Neural cell (in vitro differentiated cells): ENCODE measurements at regions not wholly inside any gene's neighbourhood (a gene's known extent, or its start where the extent isn't known, plus 50 kb on each side); places are given as distances from the start of the nearest gene placed in this dataset.

Source experiments
- H2AFZ ChIP-seq: fragments of 200-600, 300-800 bp; sonication (generic), shearing (Covaris generic); 2 replicates; pipeline ENCODE4 v1.6.0; 2014; ENCODE audit warnings: low read depth, mild to moderate bottlenecking, antibody characterized with exemption, low read length, moderate library complexity
- H3F3A ChIP-seq: fragments of 200-600 bp; shearing (Covaris generic); 2 replicates; pipeline ENCODE4 v1.6.1; 2016; ENCODE audit warnings: mild to moderate bottlenecking, moderate library complexity, mixed read lengths, antibody characterized with exemption, low read length; ENCODE audit not compliant: insufficient read depth, poor library complexity, severe bottlenecking
- H3K27ac ChIP-seq: fragments of 200-600, 300-800 bp; sonication (generic), shearing (Covaris generic); 2 replicates; pipeline ENCODE4 v1.5.1; 2014; ENCODE audit warnings: mild to moderate bottlenecking, low read length, moderate library complexity
- H3K27me3 ChIP-seq: fragments of 300-800, 200-600 bp; sonication (generic), shearing (Covaris generic); 2 replicates; pipeline ENCODE4 v1.6.0; 2014; ENCODE audit warnings: mild to moderate bottlenecking, low read depth, low read length, moderate library complexity; ENCODE audit not compliant: insufficient read depth
- H3K36me3 ChIP-seq: fragments of 300-800, 200-600 bp; sonication (generic), shearing (Covaris generic); 2 replicates; pipeline ENCODE4 v1.5.1; 2014; ENCODE audit warnings: mild to moderate bottlenecking, antibody characterized with exemption, low read length, moderate library complexity; ENCODE audit not compliant: insufficient read depth
- H3K4me2 ChIP-seq: fragments of 300-800, 200-600 bp; sonication (generic), shearing (Covaris generic); 2 replicates; pipeline ENCODE4 v1.6.0; 2014; ENCODE audit warnings: mild to moderate bottlenecking, low read length
- H3K4me3 ChIP-seq: fragments of 300-800, 200-600 bp; sonication (generic), shearing (Covaris generic); 2 replicates; pipeline ENCODE4 v1.5.1; 2014; ENCODE audit warnings: mild to moderate bottlenecking, low read length, moderate library complexity
- H3K79me2 ChIP-seq: fragments of 200-600 bp; shearing (Covaris generic); replicated peaks from 2 replicates; pipeline ENCODE4 v1.6.0; 2014; ENCODE audit warnings: mild to moderate bottlenecking, low read length, moderate library complexity; ENCODE audit not compliant: insufficient read depth
- H3K9ac ChIP-seq: fragments of 300-800, 200-600 bp; sonication (generic), shearing (Covaris generic); 2 replicates; pipeline ENCODE4 v1.6.1; 2016; ENCODE audit warnings: mild to moderate bottlenecking, low read length, mixed read lengths
- H3K9me2 ChIP-seq: fragments of 200-600 bp; shearing (Covaris generic); 2 replicates; pipeline ENCODE4 v1.6.1; 2016; ENCODE audit warnings: mild to moderate bottlenecking, low read length, mixed read lengths; ENCODE audit not compliant: insufficient read depth
- H3K9me3 ChIP-seq: fragments of 200-600, 300-800 bp; sonication (generic), shearing (Covaris generic); 2 replicates; pipeline ENCODE4 v1.6.1; 2016; ENCODE audit warnings: mild to moderate bottlenecking, mixed run types, low read length, moderate library complexity, mixed read lengths
- H4K20me1 ChIP-seq: fragments of 200-600 bp; shearing (Covaris generic); 2 replicates; pipeline ENCODE4 v1.6.1; 2016; ENCODE audit warnings: mild to moderate bottlenecking, mixed run types; ENCODE audit not compliant: insufficient read depth
- CTCF ChIP-seq: fragments of 450-650 bp; IDR thresholded peaks from 2 replicates; pipeline ENCODE4 v1.5.1; 2014; ENCODE audit warnings: antibody characterized with exemption, mild to moderate bottlenecking, moderate library complexity; ENCODE audit not compliant: poor library complexity, severe bottlenecking
- EP300 ChIP-seq: fragments of 450-650 bp; conservative IDR thresholded peaks from 2 replicates; pipeline ENCODE4 v1.6.1; 2014; ENCODE audit warnings: antibody characterized with exemption, mild to moderate bottlenecking, moderate library complexity; ENCODE audit not compliant: poor library complexity, severe bottlenecking
- EZH2 ChIP-seq: fragments of 200-600, 300-800 bp; shearing (Covaris generic), sonication (generic); IDR thresholded peaks from 2 replicates; pipeline ENCODE4 v1.6.1; 2014; ENCODE audit warnings: antibody characterized with exemption, low read length, borderline replicate concordance, mild to moderate bottlenecking; ENCODE audit not compliant: insufficient read depth, poor library complexity, severe bottlenecking
- MXI1 ChIP-seq: fragments of 450-650 bp; conservative IDR thresholded peaks from 2 replicates; pipeline ENCODE4 v1.6.1; 2014; ENCODE audit warnings: antibody characterized with exemption, mild to moderate bottlenecking; ENCODE audit not compliant: poor library complexity, severe bottlenecking
- POLR2AphosphoS5 ChIP-seq: IDR thresholded peaks from 2 replicates; pipeline ENCODE4 v1.6.1; 2012
- RAD21 ChIP-seq: fragments of 450-650 bp; conservative IDR thresholded peaks from 2 replicates; pipeline ENCODE4 v1.6.1; 2014; ENCODE audit warnings: antibody characterized with exemption, mild to moderate bottlenecking, moderate library complexity
- SMC3 ChIP-seq: fragments of 450-650 bp; conservative IDR thresholded peaks from 2 replicates; pipeline ENCODE4 v1.6.1; 2014; ENCODE audit warnings: antibody characterized with exemption, mild to moderate bottlenecking, moderate library complexity; ENCODE audit not compliant: poor library complexity
- TAF1 ChIP-seq: IDR thresholded peaks from 2 replicates; pipeline ENCODE4 v1.6.1; 2012; ENCODE audit warnings: low read depth
- TF ChIP-seq, protein P1 (sequence below): IDR thresholded peaks from 2 replicates; pipeline ENCODE4 v1.6.1; 2012; ENCODE audit warnings: borderline replicate concordance

DNA sequence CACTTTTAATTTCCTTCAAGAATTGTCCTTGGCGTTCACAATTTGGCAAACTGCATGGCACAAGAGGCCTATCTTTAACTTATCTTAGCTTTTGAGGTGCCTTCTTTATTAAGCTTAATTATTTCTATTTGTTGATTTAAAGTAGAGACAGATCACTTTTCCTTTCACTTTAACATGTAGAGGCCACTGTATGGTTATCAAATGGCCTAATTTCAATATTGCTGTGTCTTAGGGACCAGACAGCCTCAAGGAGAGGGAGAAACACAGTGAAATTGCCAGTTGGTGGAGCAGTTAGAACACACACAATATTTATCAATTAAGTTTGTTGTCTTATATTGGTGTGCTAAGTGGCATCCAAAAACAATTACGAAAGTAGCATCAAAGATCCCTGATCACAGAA is 1013.9 kb downstream of the KCNT2 start:
- no peaks in the 10 kb centered on the region for H3K79me2 ChIP-seq
- H2AFZ ChIP-seq = no peak overlapping the region

GRCh38 chr1:195591917-195592672 is 1016.1 kb downstream of the KCNT2 start:
- no peaks in the 10 kb centered on the region for H3F3A ChIP-seq
- H3K4me3 ChIP-seq = no peak overlapping the region
- H3K9me2 ChIP-seq = no peaks in the 10 kb centered on the region
- H3K27ac ChIP-seq = no peak overlapping the region
- no peaks in the 10 kb centered on the region for H3K36me3 ChIP-seq
- H2AFZ ChIP-seq = no peak overlapping the region
- no peaks in the 10 kb centered on the region for H3K79me2 ChIP-seq
- no peaks in the 10 kb centered on the region for H4K20me1 ChIP-seq
- no peaks in the 10 kb centered on the region for H3K27me3 ChIP-seq
- no peaks in the 10 kb centered on the region for H3K9me3 ChIP-seq
- no peak overlapping the region for H3K9ac ChIP-seq
- no peak overlapping the region for H3K4me2 ChIP-seq
- TF ChIP-seq TAF1 (no peak), MXI1 (no peak), CTCF (no peak), EZH2 (no peak), SMC3 (no peak), EP300 (peak; percentile 55), POLR2AphosphoS5 (peak; percentile 61)
- TF ChIP-seq, protein P1, sequence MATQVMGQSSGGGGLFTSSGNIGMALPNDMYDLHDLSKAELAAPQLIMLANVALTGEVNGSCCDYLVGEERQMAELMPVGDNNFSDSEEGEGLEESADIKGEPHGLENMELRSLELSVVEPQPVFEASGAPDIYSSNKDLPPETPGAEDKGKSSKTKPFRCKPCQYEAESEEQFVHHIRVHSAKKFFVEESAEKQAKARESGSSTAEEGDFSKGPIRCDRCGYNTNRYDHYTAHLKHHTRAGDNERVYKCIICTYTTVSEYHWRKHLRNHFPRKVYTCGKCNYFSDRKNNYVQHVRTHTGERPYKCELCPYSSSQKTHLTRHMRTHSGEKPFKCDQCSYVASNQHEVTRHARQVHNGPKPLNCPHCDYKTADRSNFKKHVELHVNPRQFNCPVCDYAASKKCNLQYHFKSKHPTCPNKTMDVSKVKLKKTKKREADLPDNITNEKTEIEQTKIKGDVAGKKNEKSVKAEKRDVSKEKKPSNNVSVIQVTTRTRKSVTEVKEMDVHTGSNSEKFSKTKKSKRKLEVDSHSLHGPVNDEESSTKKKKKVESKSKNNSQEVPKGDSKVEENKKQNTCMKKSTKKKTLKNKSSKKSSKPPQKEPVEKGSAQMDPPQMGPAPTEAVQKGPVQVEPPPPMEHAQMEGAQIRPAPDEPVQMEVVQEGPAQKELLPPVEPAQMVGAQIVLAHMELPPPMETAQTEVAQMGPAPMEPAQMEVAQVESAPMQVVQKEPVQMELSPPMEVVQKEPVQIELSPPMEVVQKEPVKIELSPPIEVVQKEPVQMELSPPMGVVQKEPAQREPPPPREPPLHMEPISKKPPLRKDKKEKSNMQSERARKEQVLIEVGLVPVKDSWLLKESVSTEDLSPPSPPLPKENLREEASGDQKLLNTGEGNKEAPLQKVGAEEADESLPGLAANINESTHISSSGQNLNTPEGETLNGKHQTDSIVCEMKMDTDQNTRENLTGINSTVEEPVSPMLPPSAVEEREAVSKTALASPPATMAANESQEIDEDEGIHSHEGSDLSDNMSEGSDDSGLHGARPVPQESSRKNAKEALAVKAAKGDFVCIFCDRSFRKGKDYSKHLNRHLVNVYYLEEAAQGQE = peak; percentile 20

More for the DNA sequence above, 1013.9 kb downstream of the KCNT2 start:
- no peaks in the 10 kb centered on the region for H3K9me3 ChIP-seq
- H3K27ac ChIP-seq = no peak overlapping the region
- no peaks in the 10 kb centered on the region for H3F3A ChIP-seq
- no peaks in the 10 kb centered on the region for H3K36me3 ChIP-seq
- no peak overlapping the region for H3K4me3 ChIP-seq
- H3K9me2 ChIP-seq = no peaks in the 10 kb centered on the region
- no peaks in the 10 kb centered on the region for H4K20me1 ChIP-seq
- no peak overlapping the region for H3K4me2 ChIP-seq
- no peaks in the 10 kb centered on the region for H3K27me3 ChIP-seq
- H3K9ac ChIP-seq = no peak overlapping the region
- no peak for TF ChIP-seq MXI1
- no peak for TF ChIP-seq EP300
- no peak for TF ChIP-seq TAF1
- no peak for TF ChIP-seq EZH2
- TF ChIP-seq CTCF = no peak
- no peak for TF ChIP-seq SMC3
- TF ChIP-seq RAD21 = no peak
- TF ChIP-seq, protein P1 = no peak
- TF ChIP-seq POLR2AphosphoS5 = no peak
